NCI-H1048 (cell line): ENCODE measurements at regions not wholly inside any gene's neighbourhood (a gene's known extent, or its start where the extent isn't known, plus 50 kb on each side); places are given as distances from the start of the nearest gene placed in this dataset.
"Not testable (repeated sequence)": the region's sequence is repeated elsewhere in the genome, so short reads cannot be mapped to it uniquely, and the experiment has no call there.

Experiments used
- DNase-seq: peaks from one replicate; lab custom pipeline; 2025; lab: John Stamatoyannopoulos, UW

GRCh38 chr20:47843886-47844567, 58.7 kb upstream of the SULF2 start:
- no peak for DNase-seq

GRCh38 chr20:47842950-47843349, 57.7 kb upstream of the SULF2 start:
- not testable (repeated sequence) for DNase-seq

GRCh38 chr20:47842004-47842403, 56.7 kb upstream of the SULF2 start:
- DNase-seq: not testable (repeated sequence)

GRCh38 chr20:47836256-47836817, 51.1 kb upstream of the SULF2 start:
- DNase-seq: not testable (repeated sequence)
